ENCODE measurements at regions not wholly inside any gene's neighbourhood (a gene's known extent, or its start where the extent isn't known, plus 50 kb on each side); places are given as distances from the start of the nearest gene placed in this dataset.
A peak's percentile ranks its signal among the peaks of the same experiment; 100 is the strongest.

DNA sequence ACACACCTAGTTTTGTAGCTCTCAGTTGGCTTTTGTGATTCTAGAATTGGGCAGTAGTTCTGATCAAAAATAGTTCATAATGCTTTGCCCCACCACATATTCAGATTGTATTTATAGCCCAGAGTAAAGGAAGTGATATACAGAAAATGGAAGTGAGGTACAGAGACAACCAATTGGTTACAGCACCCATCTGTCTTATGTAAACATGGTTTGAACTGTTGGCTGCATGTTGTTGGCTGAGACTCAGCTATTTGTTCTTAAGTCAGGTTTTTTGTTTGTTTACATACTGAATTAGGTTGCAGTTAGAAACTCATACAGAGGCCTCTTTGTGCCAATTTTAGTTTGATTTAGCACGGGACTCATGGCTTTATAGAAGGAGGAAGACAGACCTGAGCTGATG is 158.9 kb upstream of the GPR26 start:
- H3K27ac ChIP-seq (ENCODE audit: low read depth, low read length, severe bottlenecking) = no peak overlapping the region
- H3K36me3 ChIP-seq (ENCODE audit: control insufficient read depth, insufficient read depth, low read length) = no peaks in the 10 kb centered on the region
- H3K4me3 ChIP-seq (ENCODE audit: extremely low read depth, insufficient read depth, low read length, poor library complexity, severe bottlenecking) = no peak overlapping the region
- H3K9me3 ChIP-seq (ENCODE audit: control insufficient read depth, low read length) = no peaks in the 10 kb centered on the region
- H3K4me1 ChIP-seq (ENCODE audit: control insufficient read depth, insufficient read depth, low read length, poor library complexity, severe bottlenecking) = no peaks in the 10 kb centered on the region
- no CpG with 5 or more reads among the region's 1 CpG for WGBS, 2 experiments (ENCODE audit: insufficient coverage in 2 of 2)

DNA sequence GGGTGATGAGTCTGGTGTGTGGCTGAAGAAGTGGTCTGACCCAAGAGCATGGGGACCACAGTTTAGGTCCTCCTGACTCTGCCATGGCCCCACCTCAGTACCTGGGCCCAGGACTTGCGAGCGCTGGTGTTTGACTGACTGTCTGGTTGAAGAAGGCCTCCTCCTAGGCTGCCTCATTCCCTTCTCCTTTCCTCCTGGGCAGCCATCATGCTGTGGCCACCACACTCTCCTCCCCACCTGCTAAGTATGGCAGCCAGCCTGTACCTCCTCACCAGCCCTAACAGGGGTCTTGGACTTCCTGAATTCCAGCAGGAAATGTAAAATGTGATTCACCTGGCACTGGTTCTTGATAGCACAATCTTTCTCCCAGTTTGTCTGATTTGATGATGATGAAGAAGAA is 156.8 kb upstream of the GPR26 start:
- H3K9me3 ChIP-seq (ENCODE audit: control insufficient read depth, low read length) = no peaks in the 10 kb centered on the region
- 100% methylated on average over 1 of the region's 2 CpGs; no CpG with 5 or more reads in 1 of the 2 experiments for WGBS, 2 experiments (ENCODE audit: insufficient coverage in 2 of 2)
- peaks cover 12% of the 10 kb centered on the region for H3K4me1 ChIP-seq (ENCODE audit: control insufficient read depth, insufficient read depth, low read length, poor library complexity, severe bottlenecking)
- no peak overlapping the region for H3K27ac ChIP-seq (ENCODE audit: low read depth, low read length, severe bottlenecking)
- H3K36me3 ChIP-seq (ENCODE audit: control insufficient read depth, insufficient read depth, low read length) = no peaks in the 10 kb centered on the region
- H3K4me3 ChIP-seq (ENCODE audit: extremely low read depth, insufficient read depth, low read length, poor library complexity, severe bottlenecking) = no peak overlapping the region

DNA sequence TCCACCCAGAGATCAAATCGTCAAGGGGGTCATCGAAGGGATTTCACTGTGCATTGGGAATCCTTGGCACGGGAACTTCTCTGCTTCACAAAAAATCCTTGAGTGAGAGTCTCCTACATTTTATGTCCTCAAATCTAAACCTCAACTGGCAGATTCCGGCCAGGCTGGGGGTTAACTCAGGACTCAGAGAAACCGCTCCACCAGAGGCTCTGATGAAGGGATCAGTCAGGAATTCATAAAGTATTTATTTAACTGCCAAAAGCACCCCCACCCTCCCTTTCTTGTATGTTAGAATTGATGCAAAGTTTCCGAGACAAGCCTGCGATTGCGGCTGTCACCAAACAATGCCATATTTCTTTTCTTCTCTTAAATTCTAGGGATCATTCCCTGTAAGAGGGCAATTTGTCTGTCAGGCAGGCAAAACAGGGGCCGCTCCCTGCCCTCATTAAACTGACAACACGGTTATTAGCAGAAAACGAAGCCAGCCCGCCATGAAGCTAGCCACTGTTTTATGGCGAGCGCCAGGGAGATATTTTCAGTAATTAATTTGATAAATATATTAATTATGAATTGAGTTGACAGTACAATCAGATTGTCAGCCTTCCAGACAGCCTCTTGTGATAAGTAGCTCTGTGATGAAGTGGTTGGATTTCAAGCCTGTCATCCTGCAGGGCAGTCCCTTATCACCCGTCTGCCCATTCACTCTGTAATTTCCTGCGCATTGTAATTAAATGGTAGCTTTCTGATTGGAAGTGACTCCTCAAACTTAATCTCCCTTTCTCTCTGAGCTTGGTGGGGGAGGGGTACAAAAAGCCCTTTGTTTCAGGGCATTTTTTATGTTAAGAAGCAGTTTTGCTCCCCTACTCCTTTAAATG is 153.0 kb upstream of the GPR26 start:
- Histone ChIP-seq H3K36me3 (ENCODE audit: control insufficient read depth, insufficient read depth, low read length) (no peaks in the 10 kb centered on the region), H3K9me3 (ENCODE audit: control insufficient read depth, low read length) (no peaks in the 10 kb centered on the region), H3K4me1 (ENCODE audit: control insufficient read depth, insufficient read depth, low read length, poor library complexity, severe bottlenecking) (peaks cover 16% of the 10 kb centered on the region), H3K4me3 (ENCODE audit: extremely low read depth, insufficient read depth, low read length, poor library complexity, severe bottlenecking) (no peak overlapping the region), H3K27ac (ENCODE audit: low read depth, low read length, severe bottlenecking) (peak overlapping the region; percentile 66)
- WGBS, 2 experiments (ENCODE audit: insufficient coverage in 2 of 2) = 85 to 95% methylated on average over 3 to 4 of the region's 16 CpGs

DNA sequence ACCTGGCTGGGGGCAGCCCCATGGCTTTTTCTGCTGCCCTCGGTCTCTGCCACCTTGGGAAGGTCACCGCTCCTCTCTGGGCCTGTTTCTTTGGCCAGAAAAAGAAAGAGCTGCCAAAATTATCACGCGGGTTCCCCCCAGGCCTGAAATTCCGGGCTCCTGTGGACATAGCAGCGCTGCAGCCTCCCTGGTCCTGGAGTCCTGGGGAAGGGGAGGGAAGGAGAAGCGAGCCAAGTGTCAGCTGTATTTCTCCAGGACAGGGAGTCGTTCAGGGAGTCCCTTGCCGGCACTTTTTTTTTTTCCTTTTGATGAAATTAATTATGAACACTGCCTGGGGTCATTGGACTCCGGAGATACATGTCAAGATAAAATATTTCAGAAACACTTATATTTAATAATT is 152.3 kb upstream of the GPR26 start:
- H3K9me3 ChIP-seq (ENCODE audit: control insufficient read depth, low read length) = no peaks in the 10 kb centered on the region
- 33 to 46% methylated on average over 6 of the region's 10 CpGs for WGBS, 2 experiments (ENCODE audit: insufficient coverage in 2 of 2)
- H3K4me3 ChIP-seq (ENCODE audit: extremely low read depth, insufficient read depth, low read length, poor library complexity, severe bottlenecking) = no peak overlapping the region
- peak overlapping the region; percentile 66 for H3K27ac ChIP-seq (ENCODE audit: low read depth, low read length, severe bottlenecking)
- H3K4me1 ChIP-seq (ENCODE audit: control insufficient read depth, insufficient read depth, low read length, poor library complexity, severe bottlenecking) = peaks cover 16% of the 10 kb centered on the region
- no peaks in the 10 kb centered on the region for H3K36me3 ChIP-seq (ENCODE audit: control insufficient read depth, insufficient read depth, low read length)

DNA sequence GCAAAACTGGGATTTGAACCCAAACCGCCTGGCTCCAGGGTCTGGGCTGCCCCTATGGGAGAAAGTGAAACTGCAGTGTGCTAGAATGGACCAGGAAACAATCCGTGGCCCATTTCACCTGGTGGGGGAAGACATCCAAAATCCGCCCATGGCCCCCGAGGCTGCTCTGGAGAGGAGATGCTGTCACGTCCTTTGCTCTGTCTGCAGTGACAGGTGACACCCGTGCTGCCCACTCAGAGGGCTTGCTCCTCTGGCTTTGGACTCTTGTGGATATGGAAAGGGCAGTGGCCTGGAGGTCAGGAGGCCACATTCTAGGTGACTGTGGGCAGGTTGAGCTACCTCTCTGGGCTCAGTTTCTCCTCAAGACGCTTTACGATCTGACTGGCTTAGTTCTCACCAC is 151.2 kb upstream of the GPR26 start:
- H3K27ac ChIP-seq (ENCODE audit: low read depth, low read length, severe bottlenecking) = no peak overlapping the region
- no peak overlapping the region for H3K4me3 ChIP-seq (ENCODE audit: extremely low read depth, insufficient read depth, low read length, poor library complexity, severe bottlenecking)
- 87 to 95% methylated on average over 7 to 8 of the region's 8 CpGs for WGBS, 2 experiments (ENCODE audit: insufficient coverage in 2 of 2)
- no peaks in the 10 kb centered on the region for H3K9me3 ChIP-seq (ENCODE audit: control insufficient read depth, low read length)
- H3K4me1 ChIP-seq (ENCODE audit: control insufficient read depth, insufficient read depth, low read length, poor library complexity, severe bottlenecking) = peaks cover 16% of the 10 kb centered on the region
- H3K36me3 ChIP-seq (ENCODE audit: control insufficient read depth, insufficient read depth, low read length) = no peaks in the 10 kb centered on the region

DNA sequence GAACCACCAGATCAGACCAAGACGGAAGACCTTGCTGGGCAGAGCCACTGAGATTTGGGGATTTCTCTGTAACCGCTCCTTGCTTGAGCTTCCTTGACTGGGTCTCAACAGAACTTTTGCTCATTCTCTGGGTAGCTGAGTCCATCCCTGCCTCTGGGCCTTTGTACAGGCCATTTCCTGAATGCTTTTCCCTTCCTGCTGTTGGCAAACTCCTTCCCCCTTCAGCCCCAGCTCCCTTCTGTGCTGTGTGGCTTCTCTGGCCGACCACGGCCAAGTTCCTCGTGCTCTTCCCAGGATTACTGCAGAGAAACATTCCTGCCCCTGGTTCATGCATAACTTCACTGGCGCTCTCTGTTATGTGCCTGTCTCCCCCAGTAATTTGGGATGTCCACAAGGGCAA is 150.5 kb upstream of the GPR26 start:
- no peaks in the 10 kb centered on the region for H3K9me3 ChIP-seq (ENCODE audit: control insufficient read depth, low read length)
- H3K4me3 ChIP-seq (ENCODE audit: extremely low read depth, insufficient read depth, low read length, poor library complexity, severe bottlenecking) = no peak overlapping the region

DNA sequence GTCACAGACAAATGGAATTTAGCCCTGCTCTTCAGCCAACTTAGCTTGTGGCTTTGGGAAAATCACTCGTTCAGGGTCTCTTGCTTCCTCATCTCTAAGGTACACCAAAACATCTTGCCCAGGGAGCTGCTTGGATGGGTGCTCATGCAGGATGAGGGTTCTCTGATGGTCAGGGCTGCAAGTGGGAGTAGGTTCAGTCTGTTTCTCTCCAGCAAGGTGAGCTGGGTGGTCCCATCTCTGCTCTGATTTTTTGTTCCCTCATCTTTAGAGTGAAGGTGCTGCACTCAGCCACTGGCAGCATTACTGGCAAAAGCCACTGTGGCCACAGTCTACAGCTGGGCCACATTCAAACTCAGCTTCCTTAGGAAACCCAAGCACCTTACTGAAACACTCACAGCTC is 149.9 kb upstream of the GPR26 start:
- H3K9me3 ChIP-seq (ENCODE audit: control insufficient read depth, low read length) = no peaks in the 10 kb centered on the region
- peaks cover 16% of the 10 kb centered on the region for H3K4me1 ChIP-seq (ENCODE audit: control insufficient read depth, insufficient read depth, low read length, poor library complexity, severe bottlenecking)
- H3K36me3 ChIP-seq (ENCODE audit: control insufficient read depth, insufficient read depth, low read length) = no peaks in the 10 kb centered on the region
- 89 to 100% methylated on average over 1 of the region's 1 CpG for WGBS, 2 experiments (ENCODE audit: insufficient coverage in 2 of 2)
- H3K27ac ChIP-seq (ENCODE audit: low read depth, low read length, severe bottlenecking) = no peak overlapping the region
- H3K4me3 ChIP-seq (ENCODE audit: extremely low read depth, insufficient read depth, low read length, poor library complexity, severe bottlenecking) = no peak overlapping the region

More for the DNA sequence above, 150.5 kb upstream of the GPR26 start:
- Histone ChIP-seq H3K4me1 (ENCODE audit: control insufficient read depth, insufficient read depth, low read length, poor library complexity, severe bottlenecking) (peaks cover 16% of the 10 kb centered on the region), H3K27ac (ENCODE audit: low read depth, low read length, severe bottlenecking) (no peak overlapping the region), H3K36me3 (ENCODE audit: control insufficient read depth, insufficient read depth, low read length) (no peaks in the 10 kb centered on the region)
- 88 to 92% methylated on average over 4 to 5 of the region's 6 CpGs for WGBS, 2 experiments (ENCODE audit: insufficient coverage in 2 of 2)

DNA sequence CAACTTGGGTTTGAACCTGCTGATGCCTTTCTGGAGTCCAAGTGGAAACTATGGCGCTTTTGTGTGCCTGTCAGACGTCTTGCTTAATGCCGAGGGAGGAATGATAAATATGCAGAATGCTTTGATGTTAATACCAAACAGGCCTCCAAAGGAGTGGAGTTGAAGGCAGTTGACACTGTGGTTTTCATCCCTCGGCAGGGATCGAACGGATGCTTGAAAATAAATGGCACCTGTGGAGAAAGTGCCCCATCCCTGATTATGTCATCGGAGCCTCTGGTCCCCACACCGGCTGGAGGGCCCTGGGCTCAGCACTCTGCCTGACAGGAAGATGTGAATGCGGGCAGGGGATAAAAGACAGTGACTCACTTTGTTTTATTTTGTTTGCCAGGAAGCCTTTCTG is 148.7 kb upstream of the GPR26 start:
- no peak overlapping the region for H3K27ac ChIP-seq (ENCODE audit: low read depth, low read length, severe bottlenecking)
- WGBS, 2 experiments (ENCODE audit: insufficient coverage in 2 of 2) = 67% methylated on average over 8 to 9 of the region's 9 CpGs

DNA sequence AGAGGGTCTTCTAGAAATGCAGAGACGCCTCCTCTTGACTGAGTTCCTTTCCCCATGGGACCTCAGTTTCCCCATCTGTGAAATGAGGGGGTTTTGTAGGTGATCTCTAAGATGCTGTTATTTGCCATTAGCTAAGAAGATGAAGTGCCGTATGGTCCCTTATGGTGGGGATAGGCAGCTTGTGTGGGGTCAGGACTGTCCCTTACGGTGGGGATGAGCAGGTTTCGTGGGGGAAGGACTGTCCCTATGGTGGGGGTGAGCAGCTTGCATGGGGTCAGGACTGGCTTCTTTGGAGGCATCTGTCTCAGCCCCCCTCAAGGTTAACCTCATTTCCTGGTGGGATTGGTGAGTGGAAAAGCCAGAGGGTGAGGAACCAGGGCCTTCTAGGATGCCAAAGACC is 148.3 kb upstream of the GPR26 start:
- H3K36me3 ChIP-seq (ENCODE audit: control insufficient read depth, insufficient read depth, low read length) = no peaks in the 10 kb centered on the region
- H3K4me3 ChIP-seq (ENCODE audit: extremely low read depth, insufficient read depth, low read length, poor library complexity, severe bottlenecking) = no peak overlapping the region
- 89 to 95% methylated on average over 1 to 3 of the region's 4 CpGs for WGBS, 2 experiments (ENCODE audit: insufficient coverage in 2 of 2)
- no peaks in the 10 kb centered on the region for H3K9me3 ChIP-seq (ENCODE audit: control insufficient read depth, low read length)
- H3K27ac ChIP-seq (ENCODE audit: low read depth, low read length, severe bottlenecking) = no peak overlapping the region
- H3K4me1 ChIP-seq (ENCODE audit: control insufficient read depth, insufficient read depth, low read length, poor library complexity, severe bottlenecking) = peaks cover 16% of the 10 kb centered on the region

More for the DNA sequence above, 148.7 kb upstream of the GPR26 start:
- Histone ChIP-seq H3K9me3 (ENCODE audit: control insufficient read depth, low read length) (no peaks in the 10 kb centered on the region), H3K4me3 (ENCODE audit: extremely low read depth, insufficient read depth, low read length, poor library complexity, severe bottlenecking) (no peak overlapping the region), H3K4me1 (ENCODE audit: control insufficient read depth, insufficient read depth, low read length, poor library complexity, severe bottlenecking) (peaks cover 16% of the 10 kb centered on the region), H3K36me3 (ENCODE audit: control insufficient read depth, insufficient read depth, low read length) (no peaks in the 10 kb centered on the region)

DNA sequence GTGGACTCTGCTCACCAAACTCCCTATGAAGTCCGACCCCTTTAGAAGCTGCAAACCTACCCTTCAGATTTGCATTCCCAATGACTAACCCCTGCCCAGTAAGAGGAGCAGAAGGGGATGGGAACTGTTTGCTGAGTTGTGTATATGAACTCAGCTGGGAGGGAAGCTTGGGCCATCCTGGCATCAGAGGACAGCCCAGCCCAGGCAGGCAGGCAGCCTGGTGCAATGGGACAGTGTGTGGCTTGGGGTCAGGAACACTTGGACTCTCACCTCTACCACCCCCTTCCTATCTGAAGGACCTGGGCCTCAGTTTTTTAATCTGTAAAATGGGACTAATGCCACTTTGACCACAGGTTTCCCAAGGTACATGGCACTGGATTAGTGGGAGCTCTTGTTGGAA is 147.4 kb upstream of the GPR26 start:
- Histone ChIP-seq H3K4me1 (ENCODE audit: control insufficient read depth, insufficient read depth, low read length, poor library complexity, severe bottlenecking) (peaks cover 9% of the 10 kb centered on the region), H3K9me3 (ENCODE audit: control insufficient read depth, low read length) (no peaks in the 10 kb centered on the region), H3K4me3 (ENCODE audit: extremely low read depth, insufficient read depth, low read length, poor library complexity, severe bottlenecking) (no peak overlapping the region), H3K27ac (ENCODE audit: low read depth, low read length, severe bottlenecking) (no peak overlapping the region), H3K36me3 (ENCODE audit: control insufficient read depth, insufficient read depth, low read length) (no peaks in the 10 kb centered on the region)
- WGBS, 2 experiments (ENCODE audit: insufficient coverage in 2 of 2) = no CpG with 5 or more reads among the region's 1 CpG

DNA sequence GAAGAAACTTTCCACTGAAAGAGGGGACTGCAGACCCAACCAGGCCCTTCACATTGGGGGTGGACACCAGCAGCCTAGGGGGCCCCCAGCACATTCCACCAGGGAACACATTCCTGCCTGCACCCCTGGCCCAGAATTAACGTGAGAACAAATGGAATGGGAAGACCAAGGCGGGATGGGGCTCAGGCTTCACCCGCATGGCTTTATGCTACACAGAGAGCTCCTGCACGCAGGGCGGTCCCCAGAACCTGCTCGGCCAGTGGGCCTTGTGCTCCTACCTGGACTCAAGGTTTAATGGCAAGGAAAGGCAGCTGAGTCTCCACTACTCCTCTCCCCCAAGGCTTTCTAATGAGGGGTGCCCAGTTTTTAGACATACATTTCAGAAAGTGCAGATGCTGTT is 146.3 kb upstream of the GPR26 start:
- no peak overlapping the region for H3K4me3 ChIP-seq (ENCODE audit: extremely low read depth, insufficient read depth, low read length, poor library complexity, severe bottlenecking)
- H3K9me3 ChIP-seq (ENCODE audit: control insufficient read depth, low read length) = no peaks in the 10 kb centered on the region
- 90 to 93% methylated on average over 6 of the region's 6 CpGs for whole genome bisulfite sequencing, 2 experiments (ENCODE audit: insufficient coverage in 2 of 2)
- H3K27ac ChIP-seq (ENCODE audit: low read depth, low read length, severe bottlenecking) = no peak overlapping the region
- no peaks in the 10 kb centered on the region for H3K36me3 ChIP-seq (ENCODE audit: control insufficient read depth, insufficient read depth, low read length)
- peaks cover 3% of the 10 kb centered on the region for H3K4me1 ChIP-seq (ENCODE audit: control insufficient read depth, insufficient read depth, low read length, poor library complexity, severe bottlenecking)

All from mesodermal cell (in vitro differentiated cells).